HEK293 (cell line): ENCODE measurements at regions not wholly inside any gene's neighbourhood (a gene's known extent, or its start where the extent isn't known, plus 50 kb on each side); places are given as distances from the start of the nearest gene placed in this dataset.

Experiments used
- HOXD13 ChIP-seq: sonication (generic); formaldehyde crosslinking; IDR thresholded peaks from 2 replicates; pipeline ENCODE4 v1.8.0; 2022; ENCODE audit warnings: missing genetic modification reagents, borderline replicate concordance
- ZNF138 ChIP-seq: fragments of 450-650 bp; formaldehyde crosslinking; IDR thresholded peaks from 2 replicates; pipeline ENCODE4 v1.5.1; 2016; ENCODE audit warnings: missing biosample characterization, missing genetic modification characterization, borderline replicate concordance
- ZNF274 ChIP-seq, 2 experiments: fragments of 200-500 bp in 1 of 2; fragments of 450-650 bp in 1 of 2; sonication (Bioruptor generic) in 1 of 2; formaldehyde crosslinking in 1 of 2; IDR thresholded peaks; 2 replicates each; pipeline versions ENCODE4 v1.5.1 to v1.6.1; 2014 to 2016; ENCODE audit warnings: borderline replicate concordance in 1 of 2, inconsistent platforms in 1 of 2, low read length in 1 of 2, missing biosample characterization in 1 of 2, missing genetic modification characterization in 1 of 2
- ZNF335 ChIP-seq: fragments of 450-650 bp; formaldehyde crosslinking; conservative IDR thresholded peaks from 2 replicates; pipeline ENCODE4 v1.5.1; 2016; ENCODE audit warnings: missing biosample characterization, missing genetic modification characterization
- ZNF423 ChIP-seq: fragments of 450-650 bp; formaldehyde crosslinking; IDR thresholded peaks from 2 replicates; pipeline ENCODE4 v1.5.1; 2016; ENCODE audit warnings: missing biosample characterization, missing genetic modification characterization
- ZNF664 ChIP-seq: fragments of 450-650 bp; formaldehyde crosslinking; IDR thresholded peaks from 2 replicates; pipeline ENCODE4 v1.5.1; 2016; ENCODE audit warnings: missing biosample characterization, missing genetic modification characterization
- TF ChIP-seq, protein P1 (sequence below): fragments of 450-650 bp; formaldehyde crosslinking; IDR thresholded peaks from 2 replicates; pipeline ENCODE4 v1.5.1; 2016; ENCODE audit warnings: missing biosample characterization, missing genetic modification characterization
- TF ChIP-seq, protein P2 (sequence below): fragments of 450-650 bp; formaldehyde crosslinking; optimal IDR thresholded peaks from 2 replicates; pipeline ENCODE3; 2016; ENCODE audit warnings: missing biosample characterization, mild to moderate bottlenecking, missing genetic modification characterization
- TF ChIP-seq, protein P3 (sequence below): fragments of 450-650 bp; IDR thresholded peaks from 2 replicates; pipeline ENCODE4 v1.5.1; 2018; ENCODE audit warnings: missing biosample characterization, missing genetic modification characterization
- TF ChIP-seq, protein P4 (sequence below): fragments of 450-650 bp; formaldehyde crosslinking; IDR thresholded peaks from 2 replicates; pipeline ENCODE4 v1.5.1; 2016; ENCODE audit warnings: missing biosample characterization, missing genetic modification characterization

DNA sequence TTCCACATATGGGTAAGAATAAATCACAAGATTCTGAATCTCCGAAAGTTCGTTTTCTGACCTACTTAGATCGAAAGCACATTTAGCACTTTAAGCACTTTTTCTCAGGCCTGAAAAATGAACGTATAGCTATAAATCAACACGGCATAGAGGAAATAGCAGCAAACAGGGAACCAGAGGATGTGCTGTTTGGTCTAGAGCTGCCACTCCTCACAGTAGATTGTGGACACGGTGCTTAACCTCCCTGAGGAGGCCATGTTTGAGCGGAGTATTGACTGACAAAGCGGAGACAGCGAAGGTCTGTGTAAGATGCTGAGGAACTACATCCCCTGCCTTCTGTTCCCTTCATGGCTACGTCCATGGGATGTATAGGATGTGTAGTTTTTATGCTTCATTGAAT is 452.8 kb upstream of the NCAM2 start:
- TF ChIP-seq ZNF274 (IDR thresholded peaks at IDR 0.05; ENCODE audit: low read length) (no peak), ZNF274 (tag by site-specific recombination; IDR thresholded peaks at IDR 0.05; ENCODE audit: borderline replicate concordance) (no peak), ZNF138 (tag by site-specific recombination) (no peak), ZNF423 (tag by site-specific recombination) (no peak), ZNF664 (tag by site-specific recombination) (no peak), HOXD13 (CRISPR knock-in tag) (no peak), ZNF335 (tag by site-specific recombination) (no peak)
- TF ChIP-seq, protein P1, sequence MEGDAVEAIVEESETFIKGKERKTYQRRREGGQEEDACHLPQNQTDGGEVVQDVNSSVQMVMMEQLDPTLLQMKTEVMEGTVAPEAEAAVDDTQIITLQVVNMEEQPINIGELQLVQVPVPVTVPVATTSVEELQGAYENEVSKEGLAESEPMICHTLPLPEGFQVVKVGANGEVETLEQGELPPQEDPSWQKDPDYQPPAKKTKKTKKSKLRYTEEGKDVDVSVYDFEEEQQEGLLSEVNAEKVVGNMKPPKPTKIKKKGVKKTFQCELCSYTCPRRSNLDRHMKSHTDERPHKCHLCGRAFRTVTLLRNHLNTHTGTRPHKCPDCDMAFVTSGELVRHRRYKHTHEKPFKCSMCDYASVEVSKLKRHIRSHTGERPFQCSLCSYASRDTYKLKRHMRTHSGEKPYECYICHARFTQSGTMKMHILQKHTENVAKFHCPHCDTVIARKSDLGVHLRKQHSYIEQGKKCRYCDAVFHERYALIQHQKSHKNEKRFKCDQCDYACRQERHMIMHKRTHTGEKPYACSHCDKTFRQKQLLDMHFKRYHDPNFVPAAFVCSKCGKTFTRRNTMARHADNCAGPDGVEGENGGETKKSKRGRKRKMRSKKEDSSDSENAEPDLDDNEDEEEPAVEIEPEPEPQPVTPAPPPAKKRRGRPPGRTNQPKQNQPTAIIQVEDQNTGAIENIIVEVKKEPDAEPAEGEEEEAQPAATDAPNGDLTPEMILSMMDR (tag by site-specific recombination), result no peak
- TF ChIP-seq, protein P2, sequence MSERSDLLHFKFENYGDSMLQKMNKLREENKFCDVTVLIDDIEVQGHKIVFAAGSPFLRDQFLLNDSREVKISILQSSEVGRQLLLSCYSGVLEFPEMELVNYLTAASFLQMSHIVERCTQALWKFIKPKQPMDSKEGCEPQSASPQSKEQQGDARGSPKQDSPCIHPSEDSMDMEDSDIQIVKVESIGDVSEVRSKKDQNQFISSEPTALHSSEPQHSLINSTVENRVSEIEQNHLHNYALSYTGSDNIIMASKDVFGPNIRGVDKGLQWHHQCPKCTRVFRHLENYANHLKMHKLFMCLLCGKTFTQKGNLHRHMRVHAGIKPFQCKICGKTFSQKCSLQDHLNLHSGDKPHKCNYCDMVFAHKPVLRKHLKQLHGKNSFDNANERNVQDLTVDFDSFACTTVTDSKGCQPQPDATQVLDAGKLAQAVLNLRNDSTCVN, result no peak
- TF ChIP-seq, protein P3, sequence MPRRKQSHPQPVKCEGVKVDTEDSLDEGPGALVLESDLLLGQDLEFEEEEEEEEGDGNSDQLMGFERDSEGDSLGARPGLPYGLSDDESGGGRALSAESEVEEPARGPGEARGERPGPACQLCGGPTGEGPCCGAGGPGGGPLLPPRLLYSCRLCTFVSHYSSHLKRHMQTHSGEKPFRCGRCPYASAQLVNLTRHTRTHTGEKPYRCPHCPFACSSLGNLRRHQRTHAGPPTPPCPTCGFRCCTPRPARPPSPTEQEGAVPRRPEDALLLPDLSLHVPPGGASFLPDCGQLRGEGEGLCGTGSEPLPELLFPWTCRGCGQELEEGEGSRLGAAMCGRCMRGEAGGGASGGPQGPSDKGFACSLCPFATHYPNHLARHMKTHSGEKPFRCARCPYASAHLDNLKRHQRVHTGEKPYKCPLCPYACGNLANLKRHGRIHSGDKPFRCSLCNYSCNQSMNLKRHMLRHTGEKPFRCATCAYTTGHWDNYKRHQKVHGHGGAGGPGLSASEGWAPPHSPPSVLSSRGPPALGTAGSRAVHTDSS (tag by site-specific recombination), result no peak
- TF ChIP-seq, protein P4, sequence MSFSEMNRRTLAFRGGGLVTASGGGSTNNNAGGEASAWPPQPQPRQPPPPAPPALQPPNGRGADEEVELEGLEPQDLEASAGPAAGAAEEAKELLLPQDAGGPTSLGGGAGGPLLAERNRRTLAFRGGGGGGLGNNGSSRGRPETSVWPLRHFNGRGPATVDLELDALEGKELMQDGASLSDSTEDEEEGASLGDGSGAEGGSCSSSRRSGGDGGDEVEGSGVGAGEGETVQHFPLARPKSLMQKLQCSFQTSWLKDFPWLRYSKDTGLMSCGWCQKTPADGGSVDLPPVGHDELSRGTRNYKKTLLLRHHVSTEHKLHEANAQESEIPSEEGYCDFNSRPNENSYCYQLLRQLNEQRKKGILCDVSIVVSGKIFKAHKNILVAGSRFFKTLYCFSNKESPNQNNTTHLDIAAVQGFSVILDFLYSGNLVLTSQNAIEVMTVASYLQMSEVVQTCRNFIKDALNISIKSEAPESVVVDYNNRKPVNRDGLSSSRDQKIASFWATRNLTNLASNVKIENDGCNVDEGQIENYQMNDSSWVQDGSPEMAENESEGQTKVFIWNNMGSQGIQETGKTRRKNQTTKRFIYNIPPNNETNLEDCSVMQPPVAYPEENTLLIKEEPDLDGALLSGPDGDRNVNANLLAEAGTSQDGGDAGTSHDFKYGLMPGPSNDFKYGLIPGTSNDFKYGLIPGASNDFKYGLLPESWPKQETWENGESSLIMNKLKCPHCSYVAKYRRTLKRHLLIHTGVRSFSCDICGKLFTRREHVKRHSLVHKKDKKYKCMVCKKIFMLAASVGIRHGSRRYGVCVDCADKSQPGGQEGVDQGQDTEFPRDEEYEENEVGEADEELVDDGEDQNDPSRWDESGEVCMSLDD (tag by site-specific recombination), result no peak
